Inflammatory macrophage (primary cell): ENCODE measurements at regions not wholly inside any gene's neighbourhood (a gene's known extent, or its start where the extent isn't known, plus 50 kb on each side); places are given as distances from the start of the nearest gene placed in this dataset.

Experiments used
- DNase-seq, 2 donors: peaks; one replicate each; pipeline ENCODE4 v3.0.0-alpha.2; 2020 to 2022

GRCh38 chr19:29293292-29293691, 80.3 kb upstream of the UQCRFS1 start:
- no peak for DNase-seq

GRCh38 chr19:29293736-29294342, 80.9 kb upstream of the UQCRFS1 start:
- DNase-seq: no peak

- DNase-seq: no peak
These were observed 81.4 kb upstream of the UQCRFS1 start for GRCh38 chr19:29294343-29294811.

GRCh38 chr19:29295285-29295684, 82.3 kb upstream of the UQCRFS1 start:
- no peak for DNase-seq

- DNase-seq: no peak
These were observed 84.4 kb upstream of the UQCRFS1 start for GRCh38 chr19:29297381-29297780.

GRCh38 chr19:29299416-29300380, 86.7 kb upstream of the UQCRFS1 start:
- DNase-seq: no peak

GRCh38 chr19:29302002-29302928, 89.3 kb upstream of the UQCRFS1 start:
- no peak for DNase-seq

- DNase-seq: no peak
These were observed 90.2 kb upstream of the UQCRFS1 start for GRCh38 chr19:29303069-29303718.

GRCh38 chr19:29303719-29304090, 90.8 kb upstream of the UQCRFS1 start:
- DNase-seq: no peak

GRCh38 chr19:29305268-29305667, 92.3 kb upstream of the UQCRFS1 start:
- DNase-seq: no peak

GRCh38 chr19:29308977-29309590, 96.1 kb upstream of the UQCRFS1 start:
- DNase-seq: no peak

GRCh38 chr19:29309637-29310036, 96.7 kb upstream of the UQCRFS1 start:
- no peak for DNase-seq

GRCh38 chr19:29311191-29311790, 98.3 kb upstream of the UQCRFS1 start:
- no peak for DNase-seq

- DNase-seq: no peak
These were observed 102.7 kb upstream of the UQCRFS1 start for GRCh38 chr19:29315556-29316190.

GRCh38 chr19:29318581-29318980, 105.6 kb upstream of the UQCRFS1 start:
- DNase-seq: no peak

GRCh38 chr19:29320086-29320485, 107.1 kb upstream of the UQCRFS1 start:
- DNase-seq: no peak

GRCh38 chr19:29320618-29321017, 107.7 kb upstream of the UQCRFS1 start:
- DNase-seq: no peak

- no peak for DNase-seq
These were observed 108.2 kb upstream of the UQCRFS1 start for GRCh38 chr19:29321116-29321515.

GRCh38 chr19:29323021-29323430, 110.1 kb upstream of the UQCRFS1 start:
- DNase-seq: no peak

GRCh38 chr19:29323440-29324290, 110.7 kb upstream of the UQCRFS1 start:
- no peak for DNase-seq
